CD4-positive, alpha-beta T cell treated with Interleukin-12 subunit alpha and Interleukin-12 subunit beta, for 1 hour (primary cell): ENCODE measurements at regions not wholly inside any gene's neighbourhood (a gene's known extent, or its start where the extent isn't known, plus 50 kb on each side); places are given as distances from the start of the nearest gene placed in this dataset.
"Not testable (repeated sequence)": the region's sequence is repeated elsewhere in the genome, so short reads cannot be mapped to it uniquely, and the experiment has no call there.

Experiments
- DNase-seq: peaks from one replicate; pipeline ENCODE4 v3.0.0-alpha.2; 2020

GRCh38 chr15:26013981-26014380 is 150.9 kb upstream of the ATP10A start:
- no peak for DNase-seq

- no peak for DNase-seq
Observed at GRCh38 chr15:26011916-26012315, 148.8 kb upstream of the ATP10A start.

GRCh38 chr15:26007151-26007550 is 144.0 kb upstream of the ATP10A start:
- DNase-seq = no peak

GRCh38 chr15:26001201-26001600 is 138.1 kb upstream of the ATP10A start:
- DNase-seq = no peak

- no peak for DNase-seq
Observed at GRCh38 chr15:25993506-25993905, 130.4 kb upstream of the ATP10A start.

GRCh38 chr15:25990220-25990619 is 127.1 kb upstream of the ATP10A start:
- DNase-seq = no peak

GRCh38 chr15:25989327-25989726 is 126.2 kb upstream of the ATP10A start:
- no peak for DNase-seq

GRCh38 chr15:25988716-25989115 is 125.6 kb upstream of the ATP10A start:
- DNase-seq = not testable (repeated sequence)

GRCh38 chr15:25987638-25988037 is 124.5 kb upstream of the ATP10A start:
- DNase-seq = no peak

- DNase-seq = no peak
Observed at GRCh38 chr15:25985165-25985564, 122.0 kb upstream of the ATP10A start.

- DNase-seq = no peak
Observed at GRCh38 chr15:25982736-25983135, 119.6 kb upstream of the ATP10A start.

- no peak for DNase-seq
Observed at GRCh38 chr15:25981114-25981513, 118.0 kb upstream of the ATP10A start.

GRCh38 chr15:25972141-25972675 is 109.1 kb upstream of the ATP10A start:
- DNase-seq = no peak

GRCh38 chr15:25971053-25971452 is 107.9 kb upstream of the ATP10A start:
- no peak for DNase-seq

- no peak for DNase-seq
Observed at GRCh38 chr15:25969886-25970285, 106.8 kb upstream of the ATP10A start.

- DNase-seq = no peak
Observed at GRCh38 chr15:25967116-25967515, 104.0 kb upstream of the ATP10A start.

- no peak for DNase-seq
Observed at GRCh38 chr15:25965326-25965725, 102.2 kb upstream of the ATP10A start.

GRCh38 chr15:25960273-25960672 is 97.1 kb upstream of the ATP10A start:
- no peak for DNase-seq

GRCh38 chr15:25959100-25959499 is 96.0 kb upstream of the ATP10A start:
- no peak for DNase-seq

GRCh38 chr15:25955628-25956027 is 92.5 kb upstream of the ATP10A start:
- DNase-seq = no peak

- DNase-seq = no peak
Observed at GRCh38 chr15:25954398-25954797, 91.3 kb upstream of the ATP10A start.

GRCh38 chr15:25950014-25950413 is 86.9 kb upstream of the ATP10A start:
- no peak for DNase-seq

- DNase-seq = no peak
Observed at GRCh38 chr15:25947323-25948314, 84.5 kb upstream of the ATP10A start.

- no peak for DNase-seq
Observed at GRCh38 chr15:25946241-25946805, 83.2 kb upstream of the ATP10A start.
